ENCODE measurements at regions not wholly inside any gene's neighbourhood (a gene's known extent, or its start where the extent isn't known, plus 50 kb on each side); places are given as distances from the start of the nearest gene placed in this dataset.

GRCh38 chr4:159552979-159553768 is 450.3 kb downstream of the RAPGEF2 start:
- no peak overlapping the region for H3K4me2 ChIP-seq (ENCODE audit: insufficient read depth, low read length)
- H3K27me3 ChIP-seq (ENCODE audit: insufficient read depth, low read length): no peaks in the 10 kb centered on the region
- H3K4me1 ChIP-seq (ENCODE audit: insufficient read depth, low read length): no peaks in the 10 kb centered on the region
- no peak overlapping the region for H3K4me3 ChIP-seq (ENCODE audit: insufficient read depth, low read length)
- no peaks in the 10 kb centered on the region for H4K20me1 ChIP-seq (ENCODE audit: insufficient read depth, low read length)
- H3K36me3 ChIP-seq (ENCODE audit: insufficient read depth, low read length): no peaks in the 10 kb centered on the region
- H3K9me3 ChIP-seq (ENCODE audit: low read depth, low read length): no peaks in the 10 kb centered on the region
- no peak for DNase-seq (ENCODE audit: insufficient read length, low spot score, missing footprints)
- no peak overlapping the region for H2AFZ ChIP-seq (ENCODE audit: low read length)
- no peak overlapping the region for H3K27ac ChIP-seq (ENCODE audit: low read depth, low read length)
- no peaks in the 10 kb centered on the region for H3K79me2 ChIP-seq (ENCODE audit: insufficient read depth, low read length)
- TF ChIP-seq CTCF (IDR thresholded peaks at IDR 0.05; ENCODE audit: extremely low read depth, low read depth, low read length): no peak

GRCh38 chr4:159555873-159556272 is 453.0 kb downstream of the RAPGEF2 start:
- DNase-seq (ENCODE audit: insufficient read length, low spot score, missing footprints): no peak
- Histone ChIP-seq H3K79me2 (ENCODE audit: insufficient read depth, low read length) (no peaks in the 10 kb centered on the region), H4K20me1 (ENCODE audit: insufficient read depth, low read length) (no peaks in the 10 kb centered on the region), H3K4me1 (ENCODE audit: insufficient read depth, low read length) (no peaks in the 10 kb centered on the region), H3K9me3 (ENCODE audit: low read depth, low read length) (no peaks in the 10 kb centered on the region), H3K4me2 (ENCODE audit: insufficient read depth, low read length) (no peak overlapping the region), H3K27ac (ENCODE audit: low read depth, low read length) (no peak overlapping the region), H2AFZ (ENCODE audit: low read length) (no peak overlapping the region), H3K27me3 (ENCODE audit: insufficient read depth, low read length) (no peaks in the 10 kb centered on the region), H3K4me3 (ENCODE audit: insufficient read depth, low read length) (no peak overlapping the region), H3K36me3 (ENCODE audit: insufficient read depth, low read length) (no peaks in the 10 kb centered on the region)
- TF ChIP-seq CTCF (IDR thresholded peaks at IDR 0.05; ENCODE audit: extremely low read depth, low read depth, low read length): no peak

- DNase-seq (ENCODE audit: insufficient read length, low spot score, missing footprints): no peak
- no peaks in the 10 kb centered on the region for H4K20me1 ChIP-seq (ENCODE audit: insufficient read depth, low read length)
- no peaks in the 10 kb centered on the region for H3K36me3 ChIP-seq (ENCODE audit: insufficient read depth, low read length)
- H3K4me1 ChIP-seq (ENCODE audit: insufficient read depth, low read length): no peaks in the 10 kb centered on the region
- H3K4me3 ChIP-seq (ENCODE audit: insufficient read depth, low read length): no peak overlapping the region
- TF ChIP-seq CTCF (IDR thresholded peaks at IDR 0.05; ENCODE audit: extremely low read depth, low read depth, low read length): no peak
- H3K79me2 ChIP-seq (ENCODE audit: insufficient read depth, low read length): no peaks in the 10 kb centered on the region
- no peak overlapping the region for H3K27ac ChIP-seq (ENCODE audit: low read depth, low read length)
- no peaks in the 10 kb centered on the region for H3K9me3 ChIP-seq (ENCODE audit: low read depth, low read length)
- no peak overlapping the region for H3K4me2 ChIP-seq (ENCODE audit: insufficient read depth, low read length)
- H3K27me3 ChIP-seq (ENCODE audit: insufficient read depth, low read length): no peaks in the 10 kb centered on the region
- no peak overlapping the region for H2AFZ ChIP-seq (ENCODE audit: low read length)
Measured at GRCh38 chr4:159562366-159562765, 459.5 kb downstream of the RAPGEF2 start.

GRCh38 chr4:159563257-159563656 is 460.4 kb downstream of the RAPGEF2 start:
- TF ChIP-seq CTCF (IDR thresholded peaks at IDR 0.05; ENCODE audit: extremely low read depth, low read depth, low read length): no peak
- Histone ChIP-seq H3K27me3 (ENCODE audit: insufficient read depth, low read length) (no peaks in the 10 kb centered on the region), H3K4me1 (ENCODE audit: insufficient read depth, low read length) (no peaks in the 10 kb centered on the region)

More at GRCh38 chr4:159563257-159563656, 460.4 kb downstream of the RAPGEF2 start:
- H4K20me1 ChIP-seq (ENCODE audit: insufficient read depth, low read length): no peaks in the 10 kb centered on the region
- H3K36me3 ChIP-seq (ENCODE audit: insufficient read depth, low read length): no peaks in the 10 kb centered on the region
- H3K27ac ChIP-seq (ENCODE audit: low read depth, low read length): no peak overlapping the region
- DNase-seq (ENCODE audit: insufficient read length, low spot score, missing footprints): no peak
- H2AFZ ChIP-seq (ENCODE audit: low read length): no peak overlapping the region
- H3K4me3 ChIP-seq (ENCODE audit: insufficient read depth, low read length): no peak overlapping the region
- H3K79me2 ChIP-seq (ENCODE audit: insufficient read depth, low read length): no peaks in the 10 kb centered on the region
- no peak overlapping the region for H3K4me2 ChIP-seq (ENCODE audit: insufficient read depth, low read length)
- no peaks in the 10 kb centered on the region for H3K9me3 ChIP-seq (ENCODE audit: low read depth, low read length)
